HL-60 (cell line): ENCODE measurements at regions not wholly inside any gene's neighbourhood (a gene's known extent, or its start where the extent isn't known, plus 50 kb on each side); places are given as distances from the start of the nearest gene placed in this dataset.

Experiments used
- DNase-seq, 2 experiments: peaks; one replicate each; pipeline ENCODE4 v3.0.0-alpha.2; 2010 to 2020; ENCODE audit warnings: low read depth in 1 of 2, low spot score in 1 of 2
- H3K27ac ChIP-seq: fragments of 250-450 bp; sonication (Bioruptor Pico); replicated peaks from 2 replicates; pipeline ENCODE4 v1.5.1; 2020; ENCODE audit warnings: mild to moderate bottlenecking, moderate library complexity
- H3K27me3 ChIP-seq: fragments of 250-450 bp; sonication (Bioruptor Pico); 2 replicates; pipeline ENCODE4 v1.5.1; 2021; ENCODE audit warnings: mild to moderate bottlenecking, moderate library complexity; ENCODE audit not compliant: insufficient read depth, poor library complexity, severe bottlenecking
- H3K4me3 ChIP-seq: replicated peaks from 2 replicates; pipeline ENCODE4 v1.5.1; 2011; ENCODE audit warnings: mild to moderate bottlenecking, control low read depth, low read length; ENCODE audit not compliant: insufficient read depth
- CTCF ChIP-seq: IDR thresholded peaks from one replicate; pipeline ENCODE4 v1.5.1; 2011; ENCODE audit warnings: low read length, control low read depth, inconsistent platforms; ENCODE audit not compliant: insufficient read depth
- GABPA ChIP-seq: IDR thresholded peaks from 2 replicates; pipeline ENCODE4 v1.6.1; 2012; ENCODE audit warnings: low read depth
- POLR2AphosphoS5 ChIP-seq: IDR thresholded peaks from 2 replicates; pipeline ENCODE4 v1.6.1; 2012; ENCODE audit warnings: low read depth
- REST ChIP-seq: IDR thresholded peaks from 2 replicates; pipeline ENCODE4 v1.6.1; 2012; ENCODE audit warnings: low read depth; ENCODE audit not compliant: insufficient replicate concordance
- SPI1 ChIP-seq: IDR thresholded peaks from 2 replicates; pipeline ENCODE4 v1.6.1; 2012; ENCODE audit warnings: low read depth, mild to moderate bottlenecking, borderline replicate concordance

DNA sequence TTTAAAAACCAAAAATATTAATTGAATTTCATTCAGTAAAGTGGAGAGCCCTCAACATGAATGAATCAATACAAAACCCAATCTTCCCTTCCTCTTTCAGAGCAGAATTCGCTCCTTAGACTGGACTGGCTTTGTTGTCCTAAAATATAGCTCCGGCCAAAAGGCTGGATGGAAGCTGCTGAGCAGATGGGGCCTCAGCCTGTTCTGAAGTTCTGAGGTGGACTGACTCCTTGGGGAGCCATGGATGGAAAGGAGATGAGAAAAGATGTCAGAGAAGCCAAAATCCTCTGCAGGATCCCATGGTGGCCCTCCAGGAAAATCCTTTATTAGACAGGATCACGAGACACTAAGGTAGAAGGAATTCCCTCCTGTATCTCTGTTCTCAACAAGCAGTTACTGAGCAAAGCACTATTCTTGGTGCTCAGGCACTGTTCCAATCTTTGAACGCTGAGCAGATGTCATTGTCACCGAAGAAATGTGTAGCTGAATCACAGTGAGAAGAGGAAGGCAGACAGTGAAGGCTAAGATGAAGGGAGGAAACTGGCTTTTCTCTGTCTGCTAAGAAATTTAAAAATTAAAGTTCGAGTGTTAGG is 122.0 kb downstream of the SEMA6D start:
- no peak overlapping the region for H3K27ac ChIP-seq

DNA sequence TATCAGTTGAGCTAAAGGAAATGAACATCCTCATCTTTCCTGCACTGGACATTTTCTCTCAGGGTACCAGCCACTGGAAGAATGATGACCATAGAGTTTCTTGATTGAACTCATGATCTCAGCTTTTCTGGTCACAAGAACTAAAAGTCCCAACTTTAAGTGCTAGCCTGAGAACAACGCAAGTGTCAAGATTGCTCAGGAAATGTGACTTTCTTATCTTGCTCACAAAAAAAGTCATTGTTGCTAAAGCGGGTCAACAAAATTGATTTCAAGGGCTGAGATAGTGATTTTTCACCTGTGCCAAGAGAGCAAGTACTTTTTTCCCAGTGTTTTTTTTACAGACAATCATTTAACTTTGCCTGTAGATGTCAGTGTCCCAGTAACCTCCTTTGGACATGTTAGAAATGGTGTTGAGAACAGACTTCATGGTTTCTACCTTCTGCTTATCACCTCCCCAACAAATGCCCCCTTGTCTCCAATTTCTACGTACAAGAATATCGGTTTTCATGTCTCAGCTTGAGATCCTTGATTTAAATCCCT is 125.9 kb downstream of the SEMA6D start:
- Histone ChIP-seq H3K4me3 (no peak overlapping the region), H3K27ac (no peak overlapping the region), H3K27me3 (no peaks in the 10 kb centered on the region)
- no peak for DNase-seq
- TF ChIP-seq CTCF, result no peak
- TF ChIP-seq GABPA, result no peak
- no peak for TF ChIP-seq POLR2AphosphoS5
- TF ChIP-seq REST, result no peak
- TF ChIP-seq SPI1, result no peak

More for the DNA sequence above, 122.0 kb downstream of the SEMA6D start:
- no peak for DNase-seq
- no peaks in the 10 kb centered on the region for H3K27me3 ChIP-seq
- H3K4me3 ChIP-seq, result no peak overlapping the region
- TF ChIP-seq GABPA (no peak), CTCF (no peak), POLR2AphosphoS5 (no peak), REST (no peak), SPI1 (no peak)

DNA sequence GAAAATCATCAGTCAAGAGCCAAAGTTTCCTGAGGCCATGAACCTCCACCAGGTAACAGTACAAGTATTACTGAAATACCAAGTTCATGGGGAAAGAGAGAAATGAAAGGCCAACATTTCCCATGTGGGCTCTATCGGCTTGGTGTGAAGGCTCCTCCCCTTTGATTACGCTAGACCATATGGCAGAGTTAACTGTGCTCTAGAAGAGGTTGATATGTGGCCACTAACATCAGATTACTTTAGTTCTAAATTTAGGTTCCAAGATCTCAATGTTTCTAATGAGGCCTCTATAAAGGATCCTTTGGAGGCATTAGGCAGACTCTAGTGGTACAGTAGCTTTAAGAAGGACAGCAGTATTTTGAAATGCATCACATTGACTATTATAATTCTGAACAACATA is 127.1 kb downstream of the SEMA6D start:
- Histone ChIP-seq H3K27ac (no peak overlapping the region), H3K4me3 (no peak overlapping the region), H3K27me3 (no peaks in the 10 kb centered on the region)
- no peak for DNase-seq
- TF ChIP-seq CTCF (no peak), REST (no peak), POLR2AphosphoS5 (no peak), GABPA (no peak), SPI1 (no peak)
